Breast epithelium (tissue), 3 donors: ENCODE measurements at regions not wholly inside any gene's neighbourhood (a gene's known extent, or its start where the extent isn't known, plus 50 kb on each side); places are given as distances from the start of the nearest gene placed in this dataset.

ENCODE experiments used
- CTCF ChIP-seq, 3 donors: fragments of 450-650 bp; IDR thresholded peaks; one replicate each; pipeline ENCODE4 v1.5.1; 2016 to 2017; ENCODE audit warnings: antibody characterized with exemption in 3 of 3, mild to moderate bottlenecking in 3 of 3, moderate library complexity in 3 of 3
- POLR2A ChIP-seq: fragments of 450-650 bp; IDR thresholded peaks from one replicate; pipeline ENCODE4 v1.6.1; 2016; ENCODE audit warnings: antibody characterized with exemption, mild to moderate bottlenecking, moderate library complexity
- POLR2AphosphoS5 ChIP-seq, 3 donors: sonication (generic); formaldehyde crosslinking; IDR thresholded peaks; one replicate each; pipeline ENCODE4 v1.6.1; 2017; ENCODE audit warnings: antibody characterized with exemption in 3 of 3

GRCh38 chr10:52627279-52627678 is 145.3 kb downstream of the MBL2 start:
- TF ChIP-seq POLR2A = no peak
- no peak for TF ChIP-seq POLR2AphosphoS5 (IDR thresholded peaks at IDR 0.05)
- TF ChIP-seq CTCF (IDR thresholded peaks at IDR 0.05) = no peak
